Subcutaneous abdominal adipose tissue (tissue), 5 donors: ENCODE measurements at regions not wholly inside any gene's neighbourhood (a gene's known extent, or its start where the extent isn't known, plus 50 kb on each side); places are given as distances from the start of the nearest gene placed in this dataset.

Experiments used
- H3K27ac ChIP-seq: one replicate; pipeline ENCODE4 v1.7.0; 2013; ENCODE audit warnings: low read depth, mild to moderate bottlenecking, inconsistent platforms, low read length, moderate library complexity
- H3K27me3 ChIP-seq, 5 donors: one replicate each; pipeline ENCODE4 v1.7.0; 2013; ENCODE audit warnings: low read length in 5 of 5, inconsistent platforms in 1 of 5; ENCODE audit not compliant: control insufficient read depth in 5 of 5, insufficient read depth in 4 of 5
- H3K36me3 ChIP-seq, 5 donors: one replicate each; pipeline ENCODE4 v1.7.0; 2013; ENCODE audit warnings: low read length in 5 of 5; ENCODE audit not compliant: control insufficient read depth in 5 of 5, insufficient read depth in 5 of 5
- H3K4me1 ChIP-seq, 5 donors: one replicate each; pipeline ENCODE4 v1.7.0; 2013; ENCODE audit warnings: low read length in 5 of 5, mild to moderate bottlenecking in 3 of 5, moderate library complexity in 1 of 5; ENCODE audit not compliant: control insufficient read depth in 5 of 5, insufficient read depth in 5 of 5
- H3K4me3 ChIP-seq, 5 donors: one replicate each; pipeline ENCODE4 v1.7.0; 2013; ENCODE audit warnings: low read length in 5 of 5, low read depth in 1 of 5
- H3K9ac ChIP-seq, 5 donors: one replicate each; pipeline ENCODE4 v1.7.0; 2013; ENCODE audit warnings: low read length in 5 of 5, mild to moderate bottlenecking in 4 of 5, moderate library complexity in 3 of 5
- H3K9me3 ChIP-seq, 5 donors: one replicate each; pipeline ENCODE4 v1.7.0; 2013; ENCODE audit warnings: low read length in 5 of 5; ENCODE audit not compliant: control insufficient read depth in 5 of 5
- donor health status: healthy.
- donor health status: healthy.
- donor health status: healthy.
- donor health status: healthy.
- donor health status: healthy.

GRCh38 chr3:128569756-128570155, 76.8 kb upstream of the GATA2 start:
- H3K27ac ChIP-seq: no peak overlapping the region

GRCh38 chr3:128568602-128569490, 75.8 kb upstream of the GATA2 start:
- Histone ChIP-seq H3K27me3 (peaks cover 3 to 13% (median 8%) of the 10 kb centered on the region in 5 donors), H3K9ac (no peak overlapping the region), H3K4me3 (no peak overlapping the region), H3K36me3 (no peaks in the 10 kb centered on the region), H3K4me1 (peaks cover 0 to 28% (median 0%) of the 10 kb centered on the region in 5 donors), H3K9me3 (no peaks in the 10 kb centered on the region), H3K27ac (no peak overlapping the region)

More at GRCh38 chr3:128569756-128570155, 76.8 kb upstream of the GATA2 start:
- Histone ChIP-seq H3K36me3 (no peaks in the 10 kb centered on the region), H3K9me3 (no peaks in the 10 kb centered on the region), H3K4me1 (peaks cover 0 to 32% (median 0%) of the 10 kb centered on the region in 5 donors), H3K4me3 (no peak overlapping the region), H3K9ac (no peak overlapping the region), H3K27me3 (peaks cover 3 to 13% (median 9%) of the 10 kb centered on the region in 5 donors)

- Histone ChIP-seq H3K27ac (no peak overlapping the region), H3K9me3 (no peaks in the 10 kb centered on the region), H3K4me3 (no peak overlapping the region), H3K36me3 (no peaks in the 10 kb centered on the region), H3K4me1 (peaks cover 0 to 18% (median 0%) of the 10 kb centered on the region in 5 donors), H3K9ac (no peak overlapping the region), H3K27me3 (peaks cover 3 to 14% (median 7%) of the 10 kb centered on the region in 5 donors)
These were observed 74.8 kb upstream of the GATA2 start for GRCh38 chr3:128567705-128568356.

GRCh38 chr3:128567141-128567540, 74.1 kb upstream of the GATA2 start:
- Histone ChIP-seq H3K36me3 (no peaks in the 10 kb centered on the region), H3K27me3 (peaks cover 0 to 7% (median 3%) of the 10 kb centered on the region in 5 donors), H3K4me1 (peaks cover 0 to 12% (median 0%) of the 10 kb centered on the region in 5 donors), H3K27ac (no peak overlapping the region), H3K4me3 (no peak overlapping the region), H3K9me3 (no peaks in the 10 kb centered on the region), H3K9ac (no peak overlapping the region)

- no peaks in the 10 kb centered on the region for H3K36me3 ChIP-seq
- H3K9ac ChIP-seq: no peak overlapping the region
- H3K9me3 ChIP-seq: no peaks in the 10 kb centered on the region
- no peak overlapping the region for H3K27ac ChIP-seq
- peaks cover 0 to 11% (median 8%) of the 10 kb centered on the region in 5 donors for H3K27me3 ChIP-seq
- peaks cover 0 to 15% (median 2%) of the 10 kb centered on the region in 5 donors for H3K4me1 ChIP-seq
- no peak overlapping the region for H3K4me3 ChIP-seq
These were observed 70.4 kb upstream of the GATA2 start for GRCh38 chr3:128563439-128563838.

- no peak overlapping the region for H3K27ac ChIP-seq
- H3K4me3 ChIP-seq: no peak overlapping the region
- peaks cover 0 to 5% (median 0%) of the 10 kb centered on the region in 5 donors for H3K9me3 ChIP-seq
- H3K9ac ChIP-seq: no peak overlapping the region
- H3K4me1 ChIP-seq: peaks cover 0 to 21% (median 2%) of the 10 kb centered on the region in 5 donors
- peaks cover 4 to 22% (median 15%) of the 10 kb centered on the region in 5 donors for H3K27me3 ChIP-seq
- H3K36me3 ChIP-seq: no peaks in the 10 kb centered on the region
These were observed 68.5 kb upstream of the GATA2 start for GRCh38 chr3:128561504-128561903.

- Histone ChIP-seq H3K4me1 (peaks cover 0 to 28% (median 2%) of the 10 kb centered on the region in 5 donors), H3K36me3 (no peaks in the 10 kb centered on the region), H3K27me3 (peaks cover 6 to 24% (median 22%) of the 10 kb centered on the region in 5 donors), H3K9ac (no peak overlapping the region), H3K27ac (no peak overlapping the region), H3K4me3 (no peak overlapping the region), H3K9me3 (peaks cover 0 to 5% (median 0%) of the 10 kb centered on the region in 5 donors)
These were observed 67.8 kb upstream of the GATA2 start for GRCh38 chr3:128560768-128561167.

GRCh38 chr3:128559486-128560225, 66.7 kb upstream of the GATA2 start:
- Histone ChIP-seq H3K4me1 (peaks cover 0 to 33% (median 3%) of the 10 kb centered on the region in 5 donors), H3K27ac (no peak overlapping the region), H3K4me3 (no peak overlapping the region), H3K9ac (no peak overlapping the region), H3K27me3 (peaks cover 9 to 31% (median 27%) of the 10 kb centered on the region in 5 donors), H3K9me3 (peaks cover 0 to 5% (median 0%) of the 10 kb centered on the region in 5 donors), H3K36me3 (no peaks in the 10 kb centered on the region)

GRCh38 chr3:128557531-128558280, 64.7 kb upstream of the GATA2 start:
- H3K9ac ChIP-seq: no peak overlapping the region
- H3K4me3 ChIP-seq: no peak overlapping the region
- peaks cover 15 to 42% (median 31%) of the 10 kb centered on the region in 5 donors for H3K27me3 ChIP-seq
- H3K36me3 ChIP-seq: no peaks in the 10 kb centered on the region
- H3K9me3 ChIP-seq: peaks cover 0 to 5% (median 0%) of the 10 kb centered on the region in 5 donors
- H3K27ac ChIP-seq: no peak overlapping the region
- H3K4me1 ChIP-seq: peaks cover 0 to 39% (median 4%) of the 10 kb centered on the region in 5 donors
